PC-9 (cell line): ENCODE measurements at regions not wholly inside any gene's neighbourhood (a gene's known extent, or its start where the extent isn't known, plus 50 kb on each side); places are given as distances from the start of the nearest gene placed in this dataset.

Experiments used
- BruUV-seq: library from RNA; stranded (reverse); fragments of 400-500 nt; replicated peaks from 2 replicates; lab custom pipeline; 2021; lab: Mats Ljungman, UMichigan
- CTCF ChIA-PET: fragments of 300-600 bp; sonication (Branson Sonifier 250); formaldehyde crosslinking; loops from one replicate; lab custom pipeline; 2022; ENCODE audit warnings: antibody characterized with exemption; lab: Charles Lee
- POLR2A ChIA-PET: fragments of 300-600 bp; sonication (Branson Sonifier 250); formaldehyde crosslinking; loops from one replicate; lab custom pipeline; 2022; ENCODE audit warnings: antibody characterized with exemption; ENCODE audit not compliant: unreplicated experiment; lab: Charles Lee
- DNase-seq, 2 experiments: peaks; one replicate each; pipeline versions ENCODE4 v3.0.0 to v3.0.0-alpha.2; 2015 to 2022; ENCODE audit warnings: mixed read lengths in 1 of 2
- H2AFZ ChIP-seq: fragments of 200-600 bp; sonication (generic); 2 replicates; pipeline ENCODE4 v1.8.1; 2017; ENCODE audit warnings: antibody characterized with exemption
- H3F3A ChIP-seq: fragments of 200-600 bp; sonication (generic); 2 replicates; pipeline ENCODE4 v1.8.1; 2017; ENCODE audit warnings: antibody characterized with exemption, mild to moderate bottlenecking, low read depth; ENCODE audit not compliant: insufficient read depth
- H3K27ac ChIP-seq: fragments of 200-600 bp; sonication (generic); 2 replicates; pipeline ENCODE4 v1.6.1; 2016; ENCODE audit warnings: mixed run types
- H3K27me3 ChIP-seq: fragments of 200-600 bp; sonication (generic); 2 replicates; pipeline ENCODE4 v1.6.1; 2016; ENCODE audit warnings: low read depth, mixed run types; ENCODE audit not compliant: insufficient read depth
- H3K36me3 ChIP-seq: fragments of 200-600 bp; sonication (generic); 2 replicates; pipeline ENCODE4 v1.6.1; 2016; ENCODE audit warnings: low read depth, mixed run types
- H3K4me1 ChIP-seq: fragments of 200-600 bp; sonication (generic); replicated peaks from 2 replicates; pipeline ENCODE4 v1.6.1; 2016; ENCODE audit warnings: mixed run types; ENCODE audit not compliant: insufficient read depth
- H3K4me2 ChIP-seq: fragments of 200-600 bp; sonication (generic); 2 replicates; pipeline ENCODE4 v1.6.1; 2017; ENCODE audit warnings: mixed run types
- H3K4me3 ChIP-seq: fragments of 200-600 bp; sonication (generic); 2 replicates; pipeline ENCODE4 v1.6.1; 2016; ENCODE audit warnings: mixed run types
- H3K79me2 ChIP-seq: fragments of 200-600 bp; sonication (generic); 2 replicates; pipeline ENCODE4 v1.6.1; 2017; ENCODE audit warnings: low read depth, mixed run types
- H3K9me2 ChIP-seq: fragments of 200-600 bp; sonication (generic); 2 replicates; pipeline ENCODE4 v1.8.1; 2017; ENCODE audit warnings: mild to moderate bottlenecking; ENCODE audit not compliant: insufficient read depth
- H3K9me3 ChIP-seq: fragments of 200-600 bp; sonication (generic); 2 replicates; pipeline ENCODE4 v1.8.1; 2016; ENCODE audit warnings: low read depth; ENCODE audit not compliant: insufficient read depth
- H4K20me1 ChIP-seq: fragments of 200-600 bp; sonication (generic); 2 replicates; pipeline ENCODE4 v1.8.1; 2017; ENCODE audit not compliant: insufficient read depth
- EZH2 ChIP-seq: fragments of 200-600 bp; sonication (generic); IDR thresholded peaks from 2 replicates; pipeline ENCODE4 v1.8.0; 2017; ENCODE audit warnings: antibody characterized with exemption, low read depth
- intact Hi-C: fragments of 100-400 bp; cut with micrococcal nuclease; formaldehyde crosslinking; loops from one replicate; pipeline ENCODE4 v1.10.0; 2022; ENCODE audit not compliant: unreplicated experiment
- TF ChIP-seq, protein P1 (sequence below): fragments of 200-600 bp; sonication (generic); conservative IDR thresholded peaks from 2 replicates; pipeline ENCODE4 v1.6.1; 2017; ENCODE audit warnings: mixed run types, antibody characterized with exemption, mild to moderate bottlenecking, moderate library complexity

DNA sequence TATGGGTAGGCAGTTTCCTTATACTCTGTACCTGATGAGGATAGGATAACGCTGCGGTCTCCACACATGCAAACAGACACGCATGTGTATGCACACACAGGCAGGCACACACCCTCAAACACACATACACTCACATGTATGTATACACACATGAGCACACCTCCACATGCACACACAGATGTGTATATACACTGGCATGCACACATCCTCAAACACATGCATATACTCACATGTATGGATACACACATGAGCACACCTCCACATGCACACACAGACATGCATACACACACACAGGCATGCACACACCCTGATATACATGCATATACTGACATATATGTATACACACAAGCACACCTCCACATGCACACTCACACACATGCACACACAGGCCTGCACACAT lies 267.8 kb upstream of the HDAC4 start:
- Histone ChIP-seq H3K4me2 (no peak overlapping the region), H3K27me3 (peaks cover 95% of the 10 kb centered on the region), H4K20me1 (no peaks in the 10 kb centered on the region), H3K4me1 (no peaks in the 10 kb centered on the region), H3K4me3 (no peak overlapping the region), H3K9me3 (no peaks in the 10 kb centered on the region), H3K36me3 (no peaks in the 10 kb centered on the region), H2AFZ (no peak overlapping the region), H3K79me2 (no peaks in the 10 kb centered on the region), H3F3A (no peaks in the 10 kb centered on the region), H3K9me2 (no peaks in the 10 kb centered on the region), H3K27ac (no peak overlapping the region)
- ChIA-PET POLR2A (no interaction called here), CTCF (no interaction called here)
- DNase-seq, result no peak
- TF ChIP-seq, protein P1, sequence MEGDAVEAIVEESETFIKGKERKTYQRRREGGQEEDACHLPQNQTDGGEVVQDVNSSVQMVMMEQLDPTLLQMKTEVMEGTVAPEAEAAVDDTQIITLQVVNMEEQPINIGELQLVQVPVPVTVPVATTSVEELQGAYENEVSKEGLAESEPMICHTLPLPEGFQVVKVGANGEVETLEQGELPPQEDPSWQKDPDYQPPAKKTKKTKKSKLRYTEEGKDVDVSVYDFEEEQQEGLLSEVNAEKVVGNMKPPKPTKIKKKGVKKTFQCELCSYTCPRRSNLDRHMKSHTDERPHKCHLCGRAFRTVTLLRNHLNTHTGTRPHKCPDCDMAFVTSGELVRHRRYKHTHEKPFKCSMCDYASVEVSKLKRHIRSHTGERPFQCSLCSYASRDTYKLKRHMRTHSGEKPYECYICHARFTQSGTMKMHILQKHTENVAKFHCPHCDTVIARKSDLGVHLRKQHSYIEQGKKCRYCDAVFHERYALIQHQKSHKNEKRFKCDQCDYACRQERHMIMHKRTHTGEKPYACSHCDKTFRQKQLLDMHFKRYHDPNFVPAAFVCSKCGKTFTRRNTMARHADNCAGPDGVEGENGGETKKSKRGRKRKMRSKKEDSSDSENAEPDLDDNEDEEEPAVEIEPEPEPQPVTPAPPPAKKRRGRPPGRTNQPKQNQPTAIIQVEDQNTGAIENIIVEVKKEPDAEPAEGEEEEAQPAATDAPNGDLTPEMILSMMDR, result no peak
- no peak for TF ChIP-seq EZH2
- BruUV-seq, result no TSS peak
- intact Hi-C loops, result no loop called here

DNA sequence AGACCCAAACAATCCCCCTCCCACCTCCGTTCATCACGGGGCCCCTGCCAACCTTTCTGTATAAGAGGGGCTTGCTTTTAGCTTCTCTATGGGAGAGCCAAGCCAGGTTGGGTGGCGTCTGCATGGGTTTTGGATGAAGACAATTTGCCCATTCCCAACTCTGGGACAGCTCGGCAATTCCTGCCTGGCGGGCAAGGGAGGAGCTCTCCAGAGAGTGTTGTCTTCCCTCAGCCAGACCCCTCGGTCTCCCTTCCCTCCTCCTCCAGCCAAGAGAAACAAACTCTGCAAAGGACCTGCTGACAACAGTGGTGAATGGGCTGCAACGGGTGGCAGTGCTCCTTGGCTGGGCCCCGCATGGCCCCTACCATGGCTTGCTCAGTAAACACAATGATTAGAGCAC lies 267.2 kb upstream of the HDAC4 start:
- DNase-seq, result no peak
- CTCF ChIA-PET, result no interaction called here
- no peak overlapping the region for H3K27ac ChIP-seq
- POLR2A ChIA-PET, result no interaction called here
- H3K27me3 ChIP-seq, result peaks cover 95% of the 10 kb centered on the region
- no peak overlapping the region for H2AFZ ChIP-seq
- no peaks in the 10 kb centered on the region for H3K79me2 ChIP-seq
- no peaks in the 10 kb centered on the region for H3K4me1 ChIP-seq
- no peak overlapping the region for H3K4me3 ChIP-seq
- H3K9me2 ChIP-seq, result no peaks in the 10 kb centered on the region
- TF ChIP-seq EZH2, result no peak
- TF ChIP-seq, protein P1, result no peak
- BruUV-seq, result no TSS peak
- no peaks in the 10 kb centered on the region for H4K20me1 ChIP-seq
- H3K36me3 ChIP-seq, result no peaks in the 10 kb centered on the region
- intact Hi-C loops, result no loop called here
- no peak overlapping the region for H3K4me2 ChIP-seq
- no peaks in the 10 kb centered on the region for H3K9me3 ChIP-seq
- H3F3A ChIP-seq, result no peaks in the 10 kb centered on the region

DNA sequence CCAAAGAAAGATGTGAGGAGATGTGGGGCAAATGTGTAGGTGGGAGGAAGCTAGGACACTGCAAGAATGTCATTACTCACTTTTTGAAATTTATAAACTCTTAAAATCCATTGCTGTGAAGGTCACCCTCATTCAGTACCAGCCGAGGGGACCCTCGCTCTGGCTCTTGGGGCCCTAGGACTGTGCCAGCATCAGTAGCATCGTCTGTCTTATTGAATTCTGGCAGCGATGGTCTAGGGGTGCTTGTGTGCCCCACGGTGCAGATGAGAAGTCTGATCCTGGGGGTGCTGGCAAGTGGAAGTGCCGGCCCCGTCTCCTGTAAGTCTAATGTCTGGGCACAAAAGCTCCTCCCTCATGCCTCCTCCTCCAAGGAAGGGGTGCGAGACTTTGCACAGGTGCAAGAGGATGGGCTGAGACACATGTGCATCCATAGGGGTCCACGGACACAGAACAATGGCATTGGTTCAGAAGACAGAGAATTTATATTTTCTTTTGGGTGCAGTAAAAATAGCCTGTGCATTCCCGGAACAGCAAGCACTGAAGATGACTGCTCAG lies 266.7 kb upstream of the HDAC4 start:
- Histone ChIP-seq H3F3A (no peaks in the 10 kb centered on the region), H3K4me3 (no peak overlapping the region), H2AFZ (no peak overlapping the region), H3K9me2 (no peaks in the 10 kb centered on the region), H3K27me3 (peaks cover 95% of the 10 kb centered on the region), H3K79me2 (no peaks in the 10 kb centered on the region), H3K4me1 (no peaks in the 10 kb centered on the region), H3K27ac (no peak overlapping the region), H3K4me2 (no peak overlapping the region), H3K9me3 (no peaks in the 10 kb centered on the region), H4K20me1 (no peaks in the 10 kb centered on the region), H3K36me3 (no peaks in the 10 kb centered on the region)
- BruUV-seq, result no TSS peak
- POLR2A ChIA-PET, result no interaction called here
- intact Hi-C loops, result no loop called here
- TF ChIP-seq EZH2, result no peak
- TF ChIP-seq, protein P1, result no peak
- no peak for DNase-seq
- CTCF ChIA-PET, result no interaction called here
